Calu3 (cell line): ENCODE measurements at regions not wholly inside any gene's neighbourhood (a gene's known extent, or its start where the extent isn't known, plus 50 kb on each side); places are given as distances from the start of the nearest gene placed in this dataset.

Experiments
- BruUV-seq: library from RNA; stranded (reverse); fragments of 400-500 nt; replicated peaks from 2 replicates; lab custom pipeline; 2021; lab: Mats Ljungman, UMichigan
- CTCF ChIA-PET: fragments of 300-600 bp; sonication (Branson Sonifier 250); formaldehyde crosslinking; loops from one replicate; lab custom pipeline; 2022; ENCODE audit warnings: antibody characterized with exemption; lab: Charles Lee
- DNase-seq: peaks from one replicate; pipeline ENCODE4 v3.0.0; 2022
- H3K27ac Mint-ChIP-seq: one replicate; pipeline ENCODE4 v1.8.0; 2022; ENCODE audit warnings: mixed read lengths; ENCODE audit not compliant: unreplicated experiment
- H3K27me3 Mint-ChIP-seq: one replicate; pipeline ENCODE4 v1.8.0; 2022; ENCODE audit warnings: mixed read lengths; ENCODE audit not compliant: unreplicated experiment
- H3K36me3 Mint-ChIP-seq: one replicate; pipeline ENCODE4 v1.8.0; 2022; ENCODE audit warnings: mild to moderate bottlenecking, moderate library complexity, mixed read lengths; ENCODE audit not compliant: insufficient read depth, unreplicated experiment
- H3K4me1 Mint-ChIP-seq: one replicate; pipeline ENCODE4 v1.8.0; 2022; ENCODE audit warnings: mild to moderate bottlenecking, low read depth, mixed read lengths; ENCODE audit not compliant: unreplicated experiment
- H3K4me3 Mint-ChIP-seq: one replicate; pipeline ENCODE4 v1.8.0; 2022; ENCODE audit warnings: mild to moderate bottlenecking, low read depth, moderate library complexity, mixed read lengths; ENCODE audit not compliant: unreplicated experiment
- H3K9me3 Mint-ChIP-seq: one replicate; pipeline ENCODE4 v1.8.0; 2022; ENCODE audit warnings: low read depth, mixed read lengths; ENCODE audit not compliant: unreplicated experiment
- CTCF ChIP-seq: fragments of 200-600 bp; IDR thresholded peaks from one replicate; pipeline ENCODE4 v1.8.0; 2022; ENCODE audit warnings: antibody characterized with exemption; ENCODE audit not compliant: unreplicated experiment
- intact Hi-C: fragments of 100-400 bp; cut with micrococcal nuclease; formaldehyde crosslinking; loops from one replicate; pipeline ENCODE4 v1.10.0; 2022; ENCODE audit not compliant: unreplicated experiment

GRCh38 chr15:57890351-57890750 lies 175.2 kb downstream of the ALDH1A2 start:
- no peak overlapping the region for H3K27ac Mint-ChIP-seq
- H3K9me3 Mint-ChIP-seq, result peaks cover 3% of the 10 kb centered on the region
- no peaks in the 10 kb centered on the region for H3K36me3 Mint-ChIP-seq
- CTCF ChIA-PET, result interaction anchor here (0.5 to 2.3 kb wide), 2 partner anchors 11 to 139 kb away, joined by 4 to 10 read pairs; no protein-coding TSS in a partner anchor
- no peak overlapping the region for H3K4me3 Mint-ChIP-seq
- no peak for TF ChIP-seq CTCF
- DNase-seq, result no peak
- no peaks in the 10 kb centered on the region for H3K4me1 Mint-ChIP-seq
- peaks cover under 1% of the 10 kb centered on the region for H3K27me3 Mint-ChIP-seq
- BruUV-seq, result no TSS peak
- intact Hi-C loops, result no loop called here

GRCh38 chr15:57890878-57891277 lies 174.6 kb downstream of the ALDH1A2 start:
- no peaks in the 10 kb centered on the region for H3K36me3 Mint-ChIP-seq
- H3K27me3 Mint-ChIP-seq, result no peaks in the 10 kb centered on the region
- no TSS peak for BruUV-seq
- no peak overlapping the region for H3K27ac Mint-ChIP-seq
- H3K9me3 Mint-ChIP-seq, result peaks cover 3% of the 10 kb centered on the region
- no peak for DNase-seq
- intact Hi-C loops, result no loop called here
- TF ChIP-seq CTCF, result no peak
- H3K4me3 Mint-ChIP-seq, result no peak overlapping the region
- CTCF ChIA-PET, result interaction anchor here (0.5 to 2.3 kb wide), 2 partner anchors 12 to 60 kb away, joined by 3 to 10 read pairs; no protein-coding TSS in a partner anchor
- no peaks in the 10 kb centered on the region for H3K4me1 Mint-ChIP-seq

GRCh38 chr15:57892181-57892580 lies 173.3 kb downstream of the ALDH1A2 start:
- no peak for DNase-seq
- H3K9me3 Mint-ChIP-seq, result peaks cover 3% of the 10 kb centered on the region

GRCh38 chr15:57893040-57893439 lies 172.5 kb downstream of the ALDH1A2 start:
- CTCF ChIA-PET, result no interaction called here
- intact Hi-C loops, result no loop called here
- no peak for DNase-seq
- Mint-ChIP-seq H3K36me3 (no peaks in the 10 kb centered on the region), H3K4me1 (no peaks in the 10 kb centered on the region), H3K27me3 (no peaks in the 10 kb centered on the region), H3K4me3 (no peak overlapping the region), H3K27ac (no peak overlapping the region), H3K9me3 (peaks cover 3% of the 10 kb centered on the region)
- no TSS peak for BruUV-seq
- TF ChIP-seq CTCF, result no peak

More at GRCh38 chr15:57892181-57892580, 173.3 kb downstream of the ALDH1A2 start:
- Mint-ChIP-seq H3K4me3 (no peak overlapping the region), H3K4me1 (no peaks in the 10 kb centered on the region), H3K36me3 (no peaks in the 10 kb centered on the region), H3K27me3 (no peaks in the 10 kb centered on the region), H3K27ac (no peak overlapping the region)
- intact Hi-C loops, result no loop called here
- no TSS peak for BruUV-seq
- CTCF ChIA-PET, result no interaction called here
- no peak for TF ChIP-seq CTCF
